ENCODE measurements at regions not wholly inside any gene's neighbourhood (a gene's known extent, or its start where the extent isn't known, plus 50 kb on each side); places are given as distances from the start of the nearest gene placed in this dataset.
"Not testable (repeated sequence)": the region's sequence is repeated elsewhere in the genome, so short reads cannot be mapped to it uniquely, and the experiment has no call there.

DNA sequence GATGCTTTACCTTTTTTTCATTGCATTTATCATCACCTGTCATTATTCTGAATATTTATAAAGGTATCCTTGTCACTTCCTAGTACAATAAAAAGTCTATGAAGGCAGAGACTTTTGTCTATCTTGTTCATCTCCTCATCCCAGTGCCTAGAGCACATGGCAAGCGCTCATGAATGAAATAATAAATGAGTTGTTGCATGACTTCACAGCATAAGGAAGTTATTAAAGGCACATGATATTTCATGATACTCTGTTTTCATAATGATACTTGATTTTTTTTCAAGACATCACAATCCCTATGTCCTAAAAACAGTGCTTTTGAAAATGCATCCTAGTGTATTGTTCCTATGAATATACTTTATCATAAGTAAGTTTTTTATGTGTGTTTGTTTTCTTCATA is 310.6 kb upstream of the RSPO3 start:
- DNase-seq (ENCODE audit: low read depth, low spot score), result no peak

DNA sequence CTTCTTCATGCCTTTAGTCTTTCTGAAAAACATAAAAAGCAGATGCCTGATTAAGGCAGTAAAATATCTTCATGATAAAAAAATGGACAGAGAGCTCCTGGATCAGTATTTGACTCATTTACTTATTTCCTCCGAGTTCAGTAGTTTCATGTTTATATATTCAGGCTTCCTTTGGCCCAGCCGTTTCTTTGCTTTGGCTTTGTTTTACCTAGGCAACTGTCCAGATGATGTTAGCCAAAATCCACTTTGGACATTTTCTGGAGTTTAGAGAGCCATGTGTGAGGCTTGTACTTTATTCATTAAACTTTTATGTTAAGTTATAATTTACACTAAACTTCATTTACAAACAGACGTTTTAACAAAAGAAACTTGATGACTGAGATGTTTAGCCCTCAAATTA is 307.1 kb upstream of the RSPO3 start:
- DNase-seq (ENCODE audit: low read depth, low spot score), result no peak

DNA sequence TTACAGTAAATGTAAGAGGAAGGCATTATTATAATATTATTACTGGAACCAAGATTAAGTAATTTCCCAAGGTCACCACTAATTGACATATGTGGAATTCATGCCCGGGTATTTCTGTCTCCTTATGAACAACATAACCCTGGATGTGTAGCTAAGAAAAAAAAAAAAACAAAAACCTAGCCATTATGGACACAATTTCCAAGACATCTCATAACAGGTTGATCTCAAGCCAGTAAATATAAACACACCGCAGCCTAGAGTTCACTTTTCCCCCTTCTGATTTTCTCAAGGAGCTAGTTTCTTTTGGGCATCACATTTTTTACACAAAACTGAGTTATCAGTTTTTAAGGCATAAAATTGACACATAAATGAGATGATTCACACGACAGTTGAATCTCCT is 306.5 kb upstream of the RSPO3 start:
- no peak for DNase-seq (ENCODE audit: low read depth, low spot score)

DNA sequence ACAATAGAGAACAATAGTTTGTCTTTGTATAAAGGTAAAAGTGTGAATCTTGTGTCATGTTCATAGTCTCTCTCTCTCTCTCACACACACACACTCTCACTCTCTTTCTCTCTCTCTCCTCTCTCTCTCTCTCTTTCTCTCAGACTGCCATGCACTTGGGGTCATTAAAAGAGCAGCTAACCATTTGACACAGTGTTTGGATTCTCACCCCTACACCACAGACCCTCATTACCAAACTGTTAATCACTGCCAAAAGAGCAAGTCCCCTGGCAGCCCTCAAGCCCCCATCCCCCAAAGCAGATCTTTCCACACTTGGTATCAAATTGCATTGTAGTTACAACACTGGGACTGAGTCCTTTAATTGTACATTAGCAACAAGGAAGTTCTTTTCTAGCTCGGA is 305.8 kb upstream of the RSPO3 start:
- no peak for DNase-seq (ENCODE audit: low read depth, low spot score)

DNA sequence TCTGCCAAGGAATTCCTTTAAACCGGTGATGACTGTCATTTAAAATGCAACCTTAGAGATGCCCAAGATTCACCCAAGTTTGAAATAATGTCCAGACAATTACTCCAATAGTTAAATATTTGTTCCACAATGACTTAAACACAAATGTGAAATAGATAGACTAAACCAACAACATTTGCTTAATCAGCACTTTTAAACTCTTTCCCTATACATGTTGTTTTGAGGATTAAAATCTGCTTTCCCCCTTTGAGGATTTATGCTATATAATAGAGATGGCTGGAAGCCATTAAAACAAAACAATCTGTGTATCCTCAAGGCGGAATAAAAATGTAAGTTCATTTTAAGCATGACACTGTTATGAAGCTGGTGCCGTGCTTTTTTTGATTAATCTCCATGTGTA is 297.8 kb upstream of the RSPO3 start:
- no peak for DNase-seq (ENCODE audit: low read depth, low spot score)

DNA sequence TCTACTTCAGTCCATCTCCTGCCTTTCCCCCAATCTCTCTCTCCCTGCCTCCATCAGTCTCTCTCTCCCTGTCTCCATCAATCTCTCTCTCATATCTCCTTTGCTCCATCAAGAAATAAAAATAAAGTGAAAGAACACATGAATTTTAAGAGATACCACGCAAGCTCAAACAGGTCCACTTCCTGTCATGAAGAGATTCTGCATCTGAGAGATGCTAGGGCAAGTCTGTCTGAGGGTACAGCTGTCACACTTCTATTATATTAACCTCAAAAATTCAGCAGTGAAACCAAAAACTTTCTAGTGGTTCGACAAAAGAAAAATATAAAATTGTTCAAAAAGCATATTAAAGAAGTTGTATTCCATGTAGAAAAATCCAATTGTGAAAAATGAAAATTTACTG is 296.8 kb upstream of the RSPO3 start:
- no peak for DNase-seq (ENCODE audit: low read depth, low spot score)

DNA sequence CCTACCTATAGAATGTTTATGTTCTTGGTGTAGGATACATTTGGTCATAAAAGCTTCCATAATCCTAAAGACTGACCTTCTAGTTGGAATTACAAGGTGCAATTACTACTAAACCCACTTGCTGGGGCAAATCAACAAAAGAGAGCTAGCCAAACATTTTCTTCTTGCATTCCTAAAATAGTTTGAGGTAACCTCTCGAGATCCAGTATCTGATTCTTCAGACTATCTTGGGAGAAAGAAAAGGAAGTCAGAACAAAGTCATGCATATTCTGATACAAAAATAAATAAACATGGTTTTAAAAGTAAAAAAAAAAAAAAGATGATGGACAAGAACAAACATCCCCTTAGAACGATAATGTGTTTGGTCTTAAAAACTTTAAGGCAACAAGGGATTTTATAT is 294.2 kb upstream of the RSPO3 start:
- DNase-seq (ENCODE audit: low read depth, low spot score), result no peak

DNA sequence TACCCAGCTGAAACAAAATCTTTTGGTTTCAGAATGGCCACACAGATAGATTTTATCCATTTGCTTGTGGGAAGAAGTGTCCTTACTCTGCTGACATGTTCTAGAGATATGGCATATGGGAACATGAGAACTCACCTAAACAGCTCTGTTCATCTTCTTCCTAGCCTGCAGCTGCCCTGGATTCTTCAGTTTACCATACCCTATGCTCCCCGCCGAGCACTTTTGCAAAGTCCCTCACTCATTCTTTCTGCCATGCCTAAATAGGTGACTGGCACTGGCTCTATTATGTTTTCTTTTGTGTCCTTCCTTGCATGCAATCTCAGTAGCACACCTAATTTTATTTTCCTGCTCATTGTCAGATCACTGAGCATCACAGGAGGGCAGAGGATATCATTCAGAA is 293.7 kb upstream of the RSPO3 start:
- DNase-seq (ENCODE audit: low read depth, low spot score), result no peak

DNA sequence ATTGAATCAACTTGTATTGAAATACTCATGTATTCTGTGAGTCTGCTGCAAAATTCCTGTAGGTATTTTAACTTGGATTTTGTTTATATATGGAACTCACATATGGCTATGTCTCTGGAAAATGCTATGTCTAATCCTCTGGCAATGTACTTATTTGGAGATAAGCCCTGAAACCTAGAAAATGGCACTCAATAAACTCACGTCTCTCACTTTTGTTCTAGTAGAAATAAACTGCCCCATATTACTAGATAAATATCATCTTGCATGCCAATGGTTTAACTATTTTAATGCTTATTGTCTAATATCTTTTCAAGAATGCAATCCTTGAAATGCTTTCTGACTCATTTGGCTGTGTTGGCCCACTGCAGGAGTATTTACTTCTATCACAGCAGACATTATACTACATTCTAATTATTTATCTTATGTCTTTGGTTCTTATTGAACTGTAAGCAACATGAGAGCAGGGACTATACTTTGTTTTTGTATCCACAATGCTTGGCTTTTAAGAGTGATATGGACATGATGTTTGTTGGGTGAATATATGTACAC is 292.2 kb upstream of the RSPO3 start:
- DNase-seq (ENCODE audit: low read depth, low spot score), result no peak

DNA sequence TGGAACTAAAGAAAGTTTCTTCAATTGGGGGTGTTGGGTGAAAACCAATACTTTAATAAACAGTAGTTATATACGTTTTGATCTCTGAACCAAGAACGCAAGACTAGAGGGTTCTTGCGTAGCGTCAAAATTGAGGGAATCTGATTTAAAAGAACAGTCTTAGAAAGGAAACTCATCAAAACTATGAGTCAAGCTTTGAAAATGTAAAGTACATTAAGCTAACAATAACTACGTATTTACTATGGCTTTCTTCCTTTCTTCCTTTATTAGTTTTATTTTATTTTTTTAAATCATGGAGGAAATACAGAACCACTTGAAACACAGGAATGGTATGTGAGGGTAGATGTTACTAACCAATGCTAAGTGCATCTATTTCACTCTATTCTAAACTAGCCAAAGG is 287.0 kb upstream of the RSPO3 start:
- no peak for DNase-seq (ENCODE audit: low read depth, low spot score)

DNA sequence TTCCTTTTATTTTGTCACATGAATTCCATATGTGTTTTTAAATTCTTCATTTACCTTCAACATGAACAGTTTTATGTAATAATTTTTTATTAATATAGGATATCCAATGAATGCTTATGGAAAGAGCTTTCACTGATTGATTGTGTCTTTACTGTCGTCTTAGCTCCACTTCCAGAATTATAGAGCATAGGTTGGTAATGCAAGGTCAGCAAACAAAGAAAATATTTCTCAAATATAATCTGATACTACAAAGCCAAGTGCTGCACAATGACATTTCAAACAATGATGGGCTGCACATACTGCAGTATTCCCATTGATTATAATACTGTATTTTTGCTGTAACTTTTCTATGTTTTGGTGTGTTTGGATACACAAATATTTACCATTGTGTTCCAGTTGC is 275.7 kb upstream of the RSPO3 start:
- no peak for DNase-seq (ENCODE audit: low read depth, low spot score)

DNA sequence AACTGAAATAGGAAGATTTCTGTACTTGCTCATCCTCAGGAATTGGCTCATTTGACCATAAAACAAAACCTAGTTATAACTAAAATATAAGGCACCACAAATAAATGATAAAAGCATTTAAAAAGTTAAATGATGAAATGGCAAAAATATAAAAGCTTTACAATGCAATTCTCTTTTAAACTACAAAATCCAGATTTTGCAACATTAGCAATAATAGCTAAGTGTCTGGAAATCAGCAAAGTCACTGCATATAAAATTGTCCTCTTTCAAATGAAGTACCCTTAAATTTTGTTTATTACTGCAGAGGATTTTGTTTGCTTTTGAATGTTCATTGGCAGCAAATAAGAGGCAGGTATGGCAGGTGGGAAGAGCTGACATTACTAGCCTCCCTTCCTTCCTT is 270.4 kb upstream of the RSPO3 start:
- DNase-seq (ENCODE audit: low read depth, low spot score), result no peak

DNA sequence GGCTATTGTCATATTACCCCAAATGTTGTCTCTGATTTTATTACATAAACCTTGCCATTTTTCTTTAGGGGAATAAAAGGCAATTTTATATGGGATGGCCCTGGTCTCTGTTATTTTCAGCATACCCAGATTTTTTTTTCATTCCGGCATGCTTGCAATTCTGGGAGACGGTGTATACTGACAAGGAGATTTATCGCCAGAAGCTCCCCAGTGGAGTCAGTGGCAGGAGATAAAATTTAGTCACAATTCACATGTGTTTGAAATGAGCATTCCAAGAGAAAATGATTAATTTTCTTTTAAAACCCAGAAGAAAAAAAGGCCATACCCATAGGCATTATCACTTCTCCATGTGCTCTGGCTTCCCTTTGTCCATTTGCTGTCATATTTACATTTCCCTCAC is 250.8 kb upstream of the RSPO3 start:
- no peak for DNase-seq (ENCODE audit: low read depth, low spot score)

DNA sequence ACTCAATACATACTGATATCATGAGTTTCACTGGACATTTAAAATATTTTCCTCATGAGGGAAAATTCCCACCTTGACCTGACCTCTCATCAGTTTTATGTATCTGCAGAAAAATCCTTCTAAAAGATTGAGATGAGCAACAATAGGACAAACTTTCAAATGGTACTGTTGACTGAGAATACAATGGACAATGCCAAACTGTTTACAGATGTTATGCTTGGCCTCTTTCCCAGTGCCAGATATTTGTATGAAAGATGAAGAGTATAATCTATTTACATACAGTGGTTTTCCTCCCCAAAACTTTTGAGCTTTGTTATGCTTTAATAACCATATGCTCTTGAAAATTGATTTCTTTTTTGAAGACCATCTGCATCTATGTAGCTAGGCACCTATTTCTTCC is 245.1 kb upstream of the RSPO3 start:
- DNase-seq (ENCODE audit: low read depth, low spot score), result no peak

DNA sequence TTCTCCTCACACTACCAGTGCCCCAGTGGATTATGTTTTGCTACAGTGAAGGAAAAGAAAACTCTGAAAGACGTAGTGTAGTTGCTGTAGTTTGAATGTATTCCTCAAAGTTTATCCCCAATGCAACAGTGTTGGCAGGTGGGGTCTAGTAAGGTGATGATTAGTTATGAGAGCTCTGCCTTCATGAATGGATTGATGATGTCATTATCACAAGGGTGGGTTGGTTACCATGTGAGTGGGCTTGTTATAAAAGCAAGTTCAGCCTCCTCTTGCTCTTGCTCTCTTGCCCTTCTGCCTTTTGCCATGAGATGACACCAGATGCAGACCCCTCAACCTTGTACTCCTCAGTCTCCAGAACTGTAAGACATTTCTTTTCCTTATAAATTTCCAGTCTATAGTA is 244.7 kb upstream of the RSPO3 start:
- DNase-seq (ENCODE audit: low read depth, low spot score), result no peak

DNA sequence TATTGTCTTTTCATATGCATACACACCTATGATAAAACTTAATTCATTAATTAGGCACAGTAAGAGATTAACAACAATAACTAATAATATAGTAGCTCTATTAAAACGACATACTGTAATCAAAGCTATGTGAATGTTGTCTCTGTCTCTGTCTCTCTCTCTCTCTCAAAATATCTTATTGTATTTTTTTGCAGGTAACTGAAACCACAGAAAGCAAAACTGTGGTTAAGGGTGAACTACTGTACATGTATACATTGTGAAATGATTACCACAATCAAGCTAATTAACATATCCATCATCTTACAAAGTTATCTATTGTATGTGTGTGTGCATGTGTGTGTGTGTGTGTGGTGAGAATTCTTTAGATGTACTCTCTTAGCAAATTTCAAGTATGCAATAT is 242.0 kb upstream of the RSPO3 start:
- no peak for DNase-seq (ENCODE audit: low read depth, low spot score)

DNA sequence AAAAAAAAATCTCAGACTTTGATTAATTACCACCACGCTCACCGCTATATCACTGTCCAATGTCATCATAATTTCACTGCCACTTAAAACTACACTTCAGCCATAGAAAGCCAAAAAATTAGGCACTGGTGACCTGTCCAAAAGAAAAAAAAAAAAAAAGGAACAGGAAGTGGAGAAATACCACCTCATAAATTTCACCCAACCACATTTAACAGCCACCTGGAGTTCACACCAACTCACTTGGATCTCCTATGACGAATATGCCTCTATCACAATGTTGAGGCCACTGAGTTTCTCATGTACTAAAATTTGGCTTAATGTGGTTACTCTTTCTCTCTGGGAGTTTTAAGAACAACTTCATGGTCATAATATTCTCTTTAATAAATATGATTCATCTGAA is 237.5 kb upstream of the RSPO3 start:
- DNase-seq (ENCODE audit: low read depth, low spot score), result no peak

DNA sequence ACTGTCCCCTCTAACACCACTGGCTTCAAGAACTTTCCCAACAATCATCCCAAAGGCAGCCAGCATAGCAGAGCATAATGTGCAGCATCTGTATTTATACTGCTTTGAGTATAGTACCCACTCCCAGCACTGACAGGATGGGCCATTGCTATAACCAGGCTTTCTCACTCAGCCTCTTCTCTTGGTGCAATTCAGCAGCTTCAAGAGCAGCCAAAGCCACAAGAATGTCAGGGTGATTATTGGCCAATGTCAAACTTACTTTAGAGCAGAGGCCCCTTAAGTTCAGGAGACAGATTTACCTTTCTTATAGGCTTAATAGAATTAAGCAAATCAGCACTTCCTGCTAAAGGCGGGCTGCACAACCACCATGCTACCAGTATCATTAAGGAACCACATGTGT is 232.4 kb upstream of the RSPO3 start:
- DNase-seq (ENCODE audit: low read depth, low spot score), result no peak

DNA sequence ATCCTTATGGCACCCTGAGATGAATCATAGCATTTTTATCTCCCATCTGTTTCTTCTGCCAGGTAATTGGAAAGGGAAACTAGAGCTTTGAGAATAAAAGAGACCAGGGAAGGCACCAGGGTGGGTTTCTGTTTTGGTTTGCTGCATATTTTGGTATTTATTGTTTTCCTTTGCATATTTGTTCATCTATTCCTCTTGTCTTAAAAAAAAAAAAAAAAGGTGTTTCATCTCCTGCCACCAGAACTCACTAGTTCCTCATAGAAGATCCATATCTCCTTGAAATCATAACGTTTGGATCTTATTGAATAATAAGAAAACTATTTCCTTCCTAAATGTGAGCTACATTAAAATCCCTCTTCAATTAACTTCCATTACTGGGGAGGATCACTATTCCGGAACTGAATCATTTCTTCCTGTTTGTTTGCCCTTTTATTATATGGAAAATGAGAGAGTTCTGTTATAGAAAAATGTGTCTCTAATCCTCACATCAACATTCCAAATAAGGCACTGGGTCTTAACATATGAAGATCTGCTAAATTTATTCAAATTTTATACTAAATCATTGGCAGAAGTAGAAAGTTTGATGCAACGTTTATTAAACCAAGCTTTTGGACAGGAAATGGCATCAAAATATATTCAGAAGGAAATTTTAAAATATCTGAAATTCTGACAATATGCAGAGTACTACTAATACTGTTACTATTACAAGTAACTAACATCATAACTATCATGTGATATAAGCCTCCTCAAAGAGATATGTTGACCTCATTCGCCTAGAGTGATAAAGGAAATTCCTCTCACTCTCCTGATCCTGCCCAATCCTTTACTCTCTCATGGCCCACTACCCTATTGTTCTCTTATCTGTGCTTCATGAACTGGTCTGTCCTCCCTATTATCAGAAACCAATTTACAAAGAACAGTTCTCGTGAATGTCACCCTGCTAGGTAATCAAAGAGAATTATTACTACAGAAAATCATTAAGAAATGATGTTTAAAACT is 229.4 kb upstream of the RSPO3 start:
- no peak for DNase-seq (ENCODE audit: low read depth, low spot score)

DNA sequence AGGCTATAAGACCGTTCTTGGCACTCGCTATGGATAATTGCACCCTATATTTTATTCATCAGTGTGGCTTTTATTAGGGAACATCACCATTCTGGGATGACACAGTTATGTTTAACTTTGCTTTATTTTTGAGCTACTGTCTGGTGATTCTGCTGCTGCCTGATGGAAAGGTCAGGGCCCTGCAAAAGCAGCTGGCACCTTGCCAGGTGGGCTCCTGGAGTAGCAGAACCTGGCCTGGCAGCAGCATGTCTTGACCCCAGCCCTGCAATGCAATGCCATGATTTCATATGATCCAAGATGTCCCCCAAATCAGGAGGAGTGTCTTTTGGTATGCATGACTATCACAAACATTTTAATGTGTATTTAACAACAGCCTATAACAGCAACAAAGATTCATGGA is 228.4 kb upstream of the RSPO3 start:
- no peak for DNase-seq (ENCODE audit: low read depth, low spot score)

DNA sequence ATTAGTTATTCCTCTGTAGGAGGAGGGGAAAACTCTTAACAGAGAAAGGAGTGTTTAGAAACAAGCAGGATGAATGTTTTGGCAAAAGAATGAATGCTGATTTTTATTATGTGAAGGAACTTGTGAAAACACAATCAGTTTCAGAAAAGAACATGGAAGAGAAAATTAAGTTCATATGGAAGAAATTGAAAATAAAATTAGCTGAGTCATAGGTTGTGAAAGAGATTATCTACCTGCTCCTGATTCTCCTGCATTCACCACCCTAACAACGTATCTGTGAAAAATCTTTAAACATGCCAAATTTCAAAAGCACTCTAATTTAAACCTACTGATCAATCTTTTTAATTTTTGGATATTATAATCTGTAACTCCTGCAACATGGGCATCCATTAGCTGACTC is 227.3 kb upstream of the RSPO3 start:
- DNase-seq (ENCODE audit: low read depth, low spot score), result no peak

DNA sequence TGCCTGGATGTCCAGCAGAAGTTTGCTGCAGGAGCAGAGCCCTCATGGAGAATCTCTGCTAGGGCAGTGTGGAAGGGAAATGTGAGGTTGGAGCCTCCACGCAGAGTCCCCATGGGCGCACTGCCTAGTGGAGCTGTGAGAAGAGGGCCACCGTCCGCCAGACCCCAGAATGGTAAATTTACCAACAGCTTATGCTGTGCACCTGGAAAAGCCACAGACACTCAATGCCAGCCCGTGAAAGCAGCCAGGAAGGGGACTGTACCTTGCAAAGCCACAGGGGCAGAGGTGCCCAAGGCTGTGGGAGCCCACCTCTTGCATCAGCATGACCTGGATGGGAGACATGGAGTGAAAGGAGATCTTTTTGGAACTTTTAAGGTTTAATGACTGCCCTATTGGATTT is 225.6 kb upstream of the RSPO3 start:
- DNase-seq (ENCODE audit: low read depth, low spot score), result not testable (repeated sequence)

DNA sequence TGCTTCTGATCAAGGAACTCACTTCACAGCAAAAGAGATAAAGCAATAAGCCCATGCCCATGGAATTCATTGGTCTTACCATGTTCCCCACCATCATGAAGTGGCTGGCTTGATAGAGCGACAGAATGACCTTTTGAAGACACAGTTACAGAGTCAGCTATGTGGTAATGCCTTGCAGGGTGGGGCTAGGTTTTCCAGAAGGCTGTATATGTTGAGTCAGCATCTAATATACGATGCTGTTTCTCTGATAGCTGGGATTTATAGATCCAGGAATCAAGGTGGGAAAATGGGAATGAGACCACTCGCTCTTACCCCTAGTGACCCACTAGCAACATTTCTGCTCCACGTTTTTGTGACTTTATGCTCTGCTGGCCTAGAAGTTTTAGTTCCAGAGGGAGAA is 220.7 kb upstream of the RSPO3 start:
- DNase-seq (ENCODE audit: low read depth, low spot score), result no peak

DNA sequence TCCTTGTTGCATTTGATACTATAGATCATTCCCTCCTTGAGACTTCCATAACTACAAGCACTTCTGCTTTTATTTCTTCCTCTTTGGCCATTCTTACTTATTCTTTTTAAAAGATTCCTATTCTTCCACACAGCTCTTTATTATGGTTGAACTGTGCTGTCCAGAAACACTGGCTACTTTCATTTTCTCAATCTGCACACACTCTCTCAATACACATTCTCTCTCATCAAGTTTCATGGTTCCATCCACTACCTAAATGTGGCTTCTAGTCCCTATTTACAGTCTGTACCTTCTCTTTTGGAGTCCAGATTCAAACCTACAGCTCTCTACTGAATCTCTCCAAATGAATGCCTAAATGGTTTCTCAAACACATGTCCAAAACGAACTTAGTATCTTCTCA is 214.3 kb upstream of the RSPO3 start:
- no peak for DNase-seq (ENCODE audit: low read depth, low spot score)

Measured in ELF-1 (cell line).